SK-N-SH (cell line): ENCODE measurements at regions not wholly inside any gene's neighbourhood (a gene's known extent, or its start where the extent isn't known, plus 50 kb on each side); places are given as distances from the start of the nearest gene placed in this dataset.

Source experiments
- EP300 ChIP-seq, 2 experiments: IDR thresholded peaks; 2 replicates each; pipeline versions ENCODE4 v1.4.0 to v1.6.1; 2012; ENCODE audit warnings: borderline replicate concordance in 1 of 2, low read depth in 1 of 2, low read length in 1 of 2
- FOXM1 ChIP-seq: IDR thresholded peaks from 2 replicates; pipeline ENCODE4 v1.4.0; 2012; ENCODE audit warnings: low read depth, mild to moderate bottlenecking
- GATA2 ChIP-seq: sonication (generic); formaldehyde crosslinking; IDR thresholded peaks from 2 replicates; pipeline ENCODE4 v1.5.0; 2020; ENCODE audit warnings: mild to moderate bottlenecking, missing genetic modification reagents
- MXI1 ChIP-seq: IDR thresholded peaks from 2 replicates; pipeline ENCODE4 v1.6.1; 2012; ENCODE audit warnings: mild to moderate bottlenecking, low read depth, low read length, improper control_type of control experiment
- POLR2AphosphoS5 ChIP-seq: IDR thresholded peaks from 2 replicates; pipeline ENCODE4 v1.6.1; 2012; ENCODE audit warnings: low read depth, low read length
- RAD21 ChIP-seq: IDR thresholded peaks from 2 replicates; pipeline ENCODE4 v1.6.1; 2012; ENCODE audit warnings: mild to moderate bottlenecking, low read length
- RCOR1 ChIP-seq: fragments of 150-350 bp; IDR thresholded peaks from 2 replicates; pipeline ENCODE4 v1.6.1; 2017; ENCODE audit warnings: antibody characterized with exemption, low read length
- RFX5 ChIP-seq: IDR thresholded peaks from 2 replicates; pipeline ENCODE4 v1.6.1; 2012; ENCODE audit warnings: mild to moderate bottlenecking, improper control_type of control experiment, low read length
- SMC3 ChIP-seq: IDR thresholded peaks from 2 replicates; pipeline ENCODE4 v1.6.1; 2012; ENCODE audit warnings: low read depth, low read length, improper control_type of control experiment
- TAF1 ChIP-seq: IDR thresholded peaks from 2 replicates; pipeline ENCODE4 v1.6.1; 2012; ENCODE audit warnings: low read depth, mild to moderate bottlenecking, low read length, moderate library complexity, borderline replicate concordance
- TF ChIP-seq, protein P1 (sequence below): fragments of 200-600 bp; sonication (generic); IDR thresholded peaks from 2 replicates; pipeline ENCODE4 v1.6.1; 2017; ENCODE audit warnings: antibody characterized with exemption, mild to moderate bottlenecking, moderate library complexity
- TF ChIP-seq, protein P2 (sequence below): fragments of 150-350 bp; IDR thresholded peaks from 2 replicates; pipeline ENCODE4 v1.6.1; 2016; ENCODE audit warnings: mild to moderate bottlenecking, low read depth, low read length
- TF ChIP-seq, protein P3 (sequence below): IDR thresholded peaks from 2 replicates; pipeline ENCODE4 v1.4.0; 2012; ENCODE audit warnings: low read depth, borderline replicate concordance

DNA sequence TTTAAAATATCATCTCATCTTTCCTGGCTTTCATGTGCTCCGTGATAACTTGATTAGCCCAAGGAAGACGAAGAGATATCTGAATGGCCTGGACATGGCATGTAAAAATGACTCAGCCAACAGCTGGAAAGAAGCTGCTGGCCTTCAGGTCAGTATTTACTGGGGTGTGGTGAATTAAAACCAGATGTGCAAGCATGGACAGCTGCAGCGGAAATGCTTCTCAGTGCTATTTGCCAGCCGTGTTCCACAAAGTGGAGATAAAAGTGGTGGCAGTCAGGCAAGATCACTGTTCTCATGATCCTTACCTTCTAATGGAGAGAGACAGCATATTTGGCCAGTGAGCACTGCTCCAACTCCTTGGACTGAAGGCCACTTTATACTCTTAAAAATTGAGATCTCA, 203.1 kb upstream of the VSTM2A start:
- TF ChIP-seq GATA2 (CRISPR knock-in tag) (peak; percentile 97), RAD21 (peak; percentile 58), POLR2AphosphoS5 (peak; percentile 69), RCOR1 (peak; percentile 99), RFX5 (no peak), TAF1 (no peak), MXI1 (no peak; the same call in 1 of the 2 replicates), EP300 (IDR thresholded peaks at IDR 0.05; ENCODE audit: borderline replicate concordance in 1 of 2, low read depth in 1 of 2, low read length in 1 of 2) (peak in 1 of 2 experiments; percentile 95; a peak in 2 of 4 replicates), FOXM1 (no peak), SMC3 (no peak)
- TF ChIP-seq, protein P1, sequence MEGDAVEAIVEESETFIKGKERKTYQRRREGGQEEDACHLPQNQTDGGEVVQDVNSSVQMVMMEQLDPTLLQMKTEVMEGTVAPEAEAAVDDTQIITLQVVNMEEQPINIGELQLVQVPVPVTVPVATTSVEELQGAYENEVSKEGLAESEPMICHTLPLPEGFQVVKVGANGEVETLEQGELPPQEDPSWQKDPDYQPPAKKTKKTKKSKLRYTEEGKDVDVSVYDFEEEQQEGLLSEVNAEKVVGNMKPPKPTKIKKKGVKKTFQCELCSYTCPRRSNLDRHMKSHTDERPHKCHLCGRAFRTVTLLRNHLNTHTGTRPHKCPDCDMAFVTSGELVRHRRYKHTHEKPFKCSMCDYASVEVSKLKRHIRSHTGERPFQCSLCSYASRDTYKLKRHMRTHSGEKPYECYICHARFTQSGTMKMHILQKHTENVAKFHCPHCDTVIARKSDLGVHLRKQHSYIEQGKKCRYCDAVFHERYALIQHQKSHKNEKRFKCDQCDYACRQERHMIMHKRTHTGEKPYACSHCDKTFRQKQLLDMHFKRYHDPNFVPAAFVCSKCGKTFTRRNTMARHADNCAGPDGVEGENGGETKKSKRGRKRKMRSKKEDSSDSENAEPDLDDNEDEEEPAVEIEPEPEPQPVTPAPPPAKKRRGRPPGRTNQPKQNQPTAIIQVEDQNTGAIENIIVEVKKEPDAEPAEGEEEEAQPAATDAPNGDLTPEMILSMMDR, result no peak
- TF ChIP-seq, protein P2, sequence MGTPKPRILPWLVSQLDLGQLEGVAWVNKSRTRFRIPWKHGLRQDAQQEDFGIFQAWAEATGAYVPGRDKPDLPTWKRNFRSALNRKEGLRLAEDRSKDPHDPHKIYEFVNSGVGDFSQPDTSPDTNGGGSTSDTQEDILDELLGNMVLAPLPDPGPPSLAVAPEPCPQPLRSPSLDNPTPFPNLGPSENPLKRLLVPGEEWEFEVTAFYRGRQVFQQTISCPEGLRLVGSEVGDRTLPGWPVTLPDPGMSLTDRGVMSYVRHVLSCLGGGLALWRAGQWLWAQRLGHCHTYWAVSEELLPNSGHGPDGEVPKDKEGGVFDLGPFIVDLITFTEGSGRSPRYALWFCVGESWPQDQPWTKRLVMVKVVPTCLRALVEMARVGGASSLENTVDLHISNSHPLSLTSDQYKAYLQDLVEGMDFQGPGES, result no peak
- TF ChIP-seq, protein P3, sequence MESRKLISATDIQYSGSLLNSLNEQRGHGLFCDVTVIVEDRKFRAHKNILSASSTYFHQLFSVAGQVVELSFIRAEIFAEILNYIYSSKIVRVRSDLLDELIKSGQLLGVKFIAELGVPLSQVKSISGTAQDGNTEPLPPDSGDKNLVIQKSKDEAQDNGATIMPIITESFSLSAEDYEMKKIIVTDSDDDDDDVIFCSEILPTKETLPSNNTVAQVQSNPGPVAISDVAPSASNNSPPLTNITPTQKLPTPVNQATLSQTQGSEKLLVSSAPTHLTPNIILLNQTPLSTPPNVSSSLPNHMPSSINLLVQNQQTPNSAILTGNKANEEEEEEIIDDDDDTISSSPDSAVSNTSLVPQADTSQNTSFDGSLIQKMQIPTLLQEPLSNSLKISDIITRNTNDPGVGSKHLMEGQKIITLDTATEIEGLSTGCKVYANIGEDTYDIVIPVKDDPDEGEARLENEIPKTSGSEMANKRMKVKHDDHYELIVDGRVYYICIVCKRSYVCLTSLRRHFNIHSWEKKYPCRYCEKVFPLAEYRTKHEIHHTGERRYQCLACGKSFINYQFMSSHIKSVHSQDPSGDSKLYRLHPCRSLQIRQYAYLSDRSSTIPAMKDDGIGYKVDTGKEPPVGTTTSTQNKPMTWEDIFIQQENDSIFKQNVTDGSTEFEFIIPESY, result no peak
